Endothelial cell of hepatic sinusoid (primary cell): ENCODE measurements at regions not wholly inside any gene's neighbourhood (a gene's known extent, or its start where the extent isn't known, plus 50 kb on each side); places are given as distances from the start of the nearest gene placed in this dataset.
"Not testable (repeated sequence)": the region's sequence is repeated elsewhere in the genome, so short reads cannot be mapped to it uniquely, and the experiment has no call there.

ENCODE experiments used
- in situ Hi-C: cut with HindIII; loops from 2 replicates; pipeline ENCODE4 v1.10.0; 2017; ENCODE audit warnings: low sequenced_read_pairs

GRCh38 chr1:209191262-209191634, 392.3 kb upstream of the CAMK1G start:
- in situ Hi-C loops, result no loop called here

GRCh38 chr1:209196140-209196539, 387.4 kb upstream of the CAMK1G start:
- in situ Hi-C loops, result no loop called here

DNA sequence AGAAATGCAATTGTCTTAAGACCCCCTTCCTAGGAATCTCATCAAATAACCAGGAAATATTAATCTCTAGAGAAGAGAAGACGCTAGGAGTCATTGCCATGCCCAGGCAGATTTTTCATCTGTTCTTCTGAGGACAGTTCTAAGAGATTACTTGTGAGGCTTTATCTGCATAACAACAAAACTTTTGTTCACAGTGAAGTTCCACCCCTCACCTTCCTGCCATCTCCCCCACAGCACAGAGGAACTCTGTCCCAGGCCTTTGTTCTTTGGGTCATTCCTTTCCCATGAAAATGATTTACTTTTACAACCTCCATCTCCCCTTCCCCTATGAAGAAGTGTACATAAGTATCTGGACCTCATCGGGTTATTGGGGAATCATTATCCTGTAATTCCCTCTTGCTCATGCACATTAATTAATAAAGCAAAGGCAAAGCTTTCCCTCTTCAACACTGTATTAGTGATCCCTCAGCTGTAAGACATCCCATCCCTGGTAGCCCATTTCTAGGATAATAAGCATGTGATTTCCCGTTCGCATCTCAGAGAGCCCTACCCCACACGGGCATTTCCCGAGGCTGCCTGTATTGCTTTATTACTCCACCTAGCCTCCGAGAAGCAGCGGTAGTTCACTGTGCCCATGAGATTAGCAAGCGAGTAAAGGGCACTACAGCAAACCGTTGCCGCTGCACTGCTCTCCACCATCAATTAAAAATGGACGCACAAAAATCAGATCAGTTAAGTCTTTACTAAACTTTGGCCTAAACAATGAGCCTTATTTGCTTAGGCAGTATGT, 384.4 kb upstream of the CAMK1G start:
- in situ Hi-C loops, result no loop called here

GRCh38 chr1:209199822-209200221, 383.7 kb upstream of the CAMK1G start:
- in situ Hi-C loops, result no loop called here

DNA sequence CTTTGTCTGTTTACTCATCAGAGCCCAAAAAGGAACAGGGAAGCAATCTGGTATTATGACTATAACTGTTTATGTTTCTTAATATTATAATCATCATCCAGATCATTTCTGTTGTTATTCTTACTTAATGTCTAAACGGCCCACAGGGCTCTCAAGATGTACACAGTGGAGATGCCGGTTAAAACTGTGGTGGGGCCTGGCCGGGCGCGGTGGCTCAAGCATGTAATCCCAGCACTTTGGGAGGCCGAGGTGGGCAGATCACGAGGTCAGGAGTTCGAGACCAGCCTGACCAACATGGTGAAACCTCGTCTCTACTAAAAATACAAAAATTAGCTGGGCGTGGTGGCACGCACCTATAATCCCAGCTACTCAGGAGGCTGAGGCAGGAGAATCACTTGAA, 381.2 kb upstream of the CAMK1G start:
- in situ Hi-C loops, result not testable (repeated sequence)

DNA sequence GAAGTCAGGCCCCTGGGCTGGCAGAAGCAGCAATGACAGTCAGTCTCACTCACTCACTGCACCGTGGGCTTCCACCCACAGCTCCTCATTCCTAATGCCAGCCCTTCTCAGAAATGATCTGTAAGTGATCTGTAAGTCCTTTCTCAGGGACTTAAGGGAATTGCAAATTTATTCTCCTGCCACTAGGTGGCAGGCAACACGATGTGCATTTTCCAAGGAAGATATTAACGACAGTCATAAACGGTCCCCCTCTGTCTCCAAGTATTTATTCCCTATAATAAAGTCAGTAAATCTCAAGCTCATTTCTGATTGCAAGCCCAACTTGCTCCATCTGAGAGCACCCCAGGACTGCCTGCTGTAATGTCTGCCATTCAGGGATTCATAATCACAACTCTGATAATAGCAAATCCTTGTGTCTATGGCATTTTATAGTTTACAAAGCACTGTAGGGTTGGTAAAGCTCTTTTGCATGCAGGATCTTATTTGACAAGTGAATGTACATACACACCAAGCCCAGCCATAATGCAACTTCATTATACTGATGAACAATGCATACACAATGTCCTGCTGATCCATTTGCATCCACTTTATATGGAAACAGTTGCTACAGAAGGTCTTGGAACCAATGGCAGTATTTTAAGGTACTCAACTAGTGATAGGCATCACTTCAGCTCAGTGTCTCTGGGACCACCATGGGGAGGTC, 380.5 kb upstream of the CAMK1G start:
- in situ Hi-C loops, result no loop called here

- in situ Hi-C loops, result no loop called here
Measured at GRCh38 chr1:209203533-209203895, 380.0 kb upstream of the CAMK1G start.

- in situ Hi-C loops, result no loop called here
Measured at GRCh38 chr1:209205039-209205438, 378.5 kb upstream of the CAMK1G start.

DNA sequence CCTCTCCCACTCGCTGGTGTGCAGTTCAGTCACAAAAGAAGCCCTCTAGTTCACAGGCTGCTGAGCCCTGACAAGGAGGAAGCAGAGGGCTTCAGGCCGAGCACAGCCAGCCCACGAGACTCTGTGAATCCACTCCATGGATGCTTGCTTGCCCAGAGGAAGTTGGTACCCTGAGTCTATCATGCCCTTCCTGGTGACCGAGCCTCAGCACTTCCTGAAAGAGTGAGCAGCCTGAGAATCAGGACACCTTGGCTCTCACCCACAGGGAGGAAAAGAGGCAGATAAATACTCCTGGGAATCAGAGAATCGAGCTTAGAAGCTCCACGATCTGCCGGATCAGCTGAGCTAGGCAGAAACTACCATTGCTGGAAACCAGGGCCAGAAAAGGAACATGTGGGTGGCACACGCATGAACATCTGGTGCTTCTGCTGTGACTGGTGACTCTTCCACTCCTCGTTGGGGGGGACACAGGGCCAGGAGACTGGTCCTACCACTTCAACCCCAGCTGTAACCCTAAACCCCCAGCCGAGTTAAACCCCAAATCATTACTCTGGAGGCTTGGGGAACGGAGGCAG, 376.3 kb upstream of the CAMK1G start:
- in situ Hi-C loops, result no loop called here

DNA sequence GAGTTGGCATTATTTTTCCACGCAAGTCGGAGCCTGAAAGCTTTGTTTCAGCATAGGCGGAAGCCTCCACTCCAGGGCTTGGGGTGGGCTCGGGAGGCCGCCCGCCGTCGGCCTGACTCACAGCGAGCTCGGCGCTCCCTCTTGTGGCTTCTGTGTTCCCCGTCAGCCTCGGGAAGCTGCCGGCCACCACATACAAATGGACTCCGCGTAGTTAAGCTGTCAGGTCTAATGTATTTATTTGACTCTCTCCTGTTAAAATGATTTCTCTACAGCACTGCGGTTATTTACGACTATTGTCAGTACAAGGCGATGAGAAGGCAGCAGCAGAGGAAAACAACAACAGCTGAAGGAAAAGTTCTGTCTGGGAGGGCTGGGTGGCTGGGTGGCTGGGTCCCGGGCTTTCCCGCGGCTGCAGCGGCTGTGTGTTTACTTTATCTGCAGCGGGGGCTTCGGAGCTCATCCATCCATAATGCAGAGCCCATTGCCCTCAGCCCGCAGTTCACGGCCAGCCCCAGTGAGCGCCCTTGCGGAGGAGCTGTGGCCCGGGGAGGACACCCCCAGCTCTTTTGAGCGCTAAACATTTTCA, 375.7 kb upstream of the CAMK1G start:
- in situ Hi-C loops, result no loop called here

- in situ Hi-C loops, result no loop called here
Measured at GRCh38 chr1:209208648-209209047, 374.9 kb upstream of the CAMK1G start.

DNA sequence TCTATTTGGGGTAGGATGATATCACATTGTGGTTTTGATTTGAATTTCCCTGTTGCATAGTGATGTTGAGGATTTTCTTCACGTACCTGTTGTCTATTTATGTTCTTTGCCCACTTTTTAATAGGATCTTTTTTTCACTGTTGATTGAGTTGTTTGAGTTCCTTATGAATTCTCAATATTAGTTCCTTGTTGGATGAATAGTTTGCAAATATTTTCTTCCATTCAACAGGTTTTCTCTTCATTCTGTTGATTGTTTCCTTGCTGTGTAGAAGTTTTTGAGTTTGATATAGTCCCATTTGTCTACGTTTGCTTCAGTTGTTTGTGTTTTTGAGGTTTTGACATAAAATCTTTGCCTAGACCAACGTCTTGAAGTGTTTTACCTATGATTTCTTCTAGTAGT, 369.5 kb upstream of the CAMK1G start:
- in situ Hi-C loops, result no loop called here

GRCh38 chr1:209215826-209216225, 367.7 kb upstream of the CAMK1G start:
- in situ Hi-C loops, result no loop called here

DNA sequence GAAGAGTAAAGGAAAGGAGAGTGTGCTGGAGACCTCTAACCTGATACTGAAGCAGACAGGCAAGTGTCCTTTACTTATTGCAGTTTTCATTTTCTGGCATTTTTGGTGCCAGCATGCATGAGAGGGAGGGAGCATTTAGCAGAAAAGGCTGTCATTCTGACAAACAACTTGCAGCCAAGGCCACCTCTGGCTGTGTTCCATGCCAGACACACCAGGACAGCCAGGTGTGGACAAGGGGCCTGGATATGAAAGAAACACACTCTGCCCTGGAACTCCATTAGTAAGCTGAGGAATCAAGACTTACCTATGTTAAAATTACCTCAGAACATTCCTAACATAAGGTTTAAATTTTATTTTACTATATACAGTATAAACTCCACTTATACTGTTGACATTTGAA, 365.4 kb upstream of the CAMK1G start:
- in situ Hi-C loops, result no loop called here

DNA sequence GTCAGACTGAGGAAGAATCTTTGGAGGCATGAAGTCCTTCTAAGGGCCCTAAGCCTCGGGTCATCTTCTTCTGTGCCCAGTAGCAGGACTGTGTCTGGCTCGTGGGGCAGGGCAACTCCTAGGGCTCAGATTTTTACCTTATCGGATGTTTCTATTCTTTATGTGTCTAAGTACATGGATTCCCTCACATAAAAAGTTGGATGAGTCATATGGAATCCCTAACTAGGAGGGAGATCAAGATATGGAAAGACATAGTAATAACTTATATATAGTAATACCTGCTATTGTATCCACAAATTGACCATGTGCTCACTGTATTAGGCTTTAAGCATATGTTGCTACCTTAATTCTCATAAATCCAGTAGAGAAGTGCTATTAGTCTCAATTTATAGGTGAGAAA, 364.5 kb upstream of the CAMK1G start:
- in situ Hi-C loops, result no loop called here

GRCh38 chr1:209219791-209220524, 363.6 kb upstream of the CAMK1G start:
- in situ Hi-C loops, result no loop called here

DNA sequence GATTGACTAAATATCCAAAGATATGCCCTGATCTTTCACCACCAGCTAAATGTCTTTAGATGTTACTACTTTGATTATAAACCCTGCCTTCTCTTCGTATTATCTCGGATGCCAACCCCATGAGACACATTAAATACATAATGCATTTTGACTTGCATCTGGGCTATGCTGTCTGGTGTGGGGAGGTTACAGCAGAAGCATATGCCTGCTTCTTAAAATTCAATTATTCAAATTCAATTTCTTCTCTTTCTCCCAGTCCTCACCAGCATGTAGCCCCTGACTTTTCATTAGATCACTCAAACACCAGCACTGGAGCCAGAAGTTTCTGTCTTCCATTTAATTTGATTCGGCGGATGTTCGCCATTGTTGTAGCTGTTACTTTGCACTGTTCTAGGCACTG, 360.7 kb upstream of the CAMK1G start:
- in situ Hi-C loops, result no loop called here

- in situ Hi-C loops, result no loop called here
Measured at GRCh38 chr1:209223791-209224190, 359.7 kb upstream of the CAMK1G start.

DNA sequence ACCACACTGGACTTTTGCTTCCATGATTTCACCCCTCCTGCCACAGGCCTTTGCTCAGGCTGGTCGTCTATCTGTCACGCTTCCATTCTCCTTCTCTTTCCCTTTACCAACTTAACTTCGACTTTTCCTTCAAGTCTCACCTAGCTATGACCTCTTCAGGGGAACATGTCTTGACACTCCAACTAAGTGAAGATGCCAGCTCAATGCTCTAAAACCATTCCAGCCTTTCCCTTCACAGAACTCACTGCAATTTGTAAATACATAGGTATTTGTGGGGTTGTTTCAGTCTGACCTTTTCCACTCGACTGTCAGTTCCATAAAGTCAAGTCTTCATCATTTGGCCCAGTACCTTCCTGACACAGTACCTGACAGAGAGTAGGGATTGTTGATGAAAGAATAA, 358.6 kb upstream of the CAMK1G start:
- in situ Hi-C loops, result no loop called here

DNA sequence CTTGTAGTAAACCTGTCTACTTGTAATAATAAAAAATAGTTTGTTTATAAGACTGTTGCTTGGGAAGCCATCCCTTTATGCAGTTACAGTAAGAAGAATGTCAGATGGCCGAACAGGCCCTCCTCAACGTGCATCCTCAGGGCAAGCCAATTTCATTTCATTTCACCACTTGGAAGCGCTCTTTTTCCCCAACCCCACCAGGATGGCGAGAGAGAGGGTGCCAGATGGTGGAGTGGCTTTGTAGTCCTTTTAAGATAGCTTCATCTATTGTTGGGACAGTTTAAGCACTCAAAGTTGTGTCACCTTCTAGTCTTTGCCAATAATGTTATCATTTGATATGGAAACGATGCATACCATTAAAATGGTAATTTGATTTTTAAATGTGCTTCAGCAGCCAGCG, 356.3 kb upstream of the CAMK1G start:
- in situ Hi-C loops, result no loop called here

- in situ Hi-C loops, result no loop called here
Measured at GRCh38 chr1:209227941-209228340, 355.6 kb upstream of the CAMK1G start.
